Psoas muscle (tissue), 7 donors: ENCODE measurements at regions not wholly inside any gene's neighbourhood (a gene's known extent, or its start where the extent isn't known, plus 50 kb on each side); places are given as distances from the start of the nearest gene placed in this dataset.

Experiments used
- ATAC-seq, 4 donors: fragments of 200-7000 bp; cut with Tn5 transposase; one replicate each; pipeline ENCODE4 v1.9.1; 2020; ENCODE audit warnings: moderate library complexity in 3 of 4, mild to moderate bottlenecking in 2 of 4
- DNase-seq, 2 donors: peaks; one replicate each; pipeline ENCODE4 v3.0.0-alpha.2; 2020
- H3K27ac ChIP-seq: fragments of 200-600 bp; one replicate; pipeline ENCODE4 v1.8.0; 2022
- H3K27me3 ChIP-seq, 3 donors: fragments of 200-600 bp in 1 of 3; one replicate each; pipeline versions ENCODE4 v1.6.1 to v1.8.0; 2013 to 2022; ENCODE audit warnings: low read length in 2 of 3, mild to moderate bottlenecking in 2 of 3, moderate library complexity in 1 of 3; ENCODE audit not compliant: insufficient read depth in 3 of 3
- H3K36me3 ChIP-seq, 2 donors: fragments of 200-600 bp in 1 of 2; one replicate each; pipeline versions ENCODE4 v1.6.1 to v1.8.0; 2013 to 2022; ENCODE audit warnings: low read depth in 1 of 2, mild to moderate bottlenecking in 1 of 2, moderate library complexity in 1 of 2; ENCODE audit not compliant: insufficient read depth in 1 of 2
- H3K4me1 ChIP-seq: fragments of 200-600 bp; one replicate; pipeline ENCODE4 v1.8.0; 2022
- H3K4me3 ChIP-seq: fragments of 200-600 bp; one replicate; pipeline ENCODE4 v1.8.0; 2022; ENCODE audit warnings: mild to moderate bottlenecking
- H3K9me3 ChIP-seq: fragments of 200-600 bp; one replicate; pipeline ENCODE4 v1.8.0; 2022
- WGBS, 3 donors: extraction: QIAGEN DNeasy Blood & Tissue Kit; methylation state at CpG; one replicate each; pipeline versions ENCODE4 v1.1.6 to v1.1.7; 2013; 5-methylcytosine and 5-hydroxymethylcytosine counted together
- intact Hi-C, 2 donors: fragments of 100-400 bp; cut with DNase I; formaldehyde crosslinking; loops; one replicate each; pipeline versions ENCODE4 v1.11.0 to v1.14.2; 2022
- TF ChIP-seq, protein P1 (sequence below): fragments of 200-600 bp; IDR thresholded peaks from one replicate; pipeline ENCODE4 v1.8.0; 2022; ENCODE audit warnings: antibody characterized with exemption
- donor health status: healthy with polysubstance abuse.
- donor health status: DM: no; HTN: no; CAD: no; lungs with moderate emphysema.
- donor health status: Bipolar disorder and iron deficiency.
- donor health status: healthy.
- donor health status: DM: yes; HTN: yes; CAD: no.
- donor health status: DM: no; HTN: no; CAD: no.
- donor health status: DM: yes; HTN: yes; CAD: no.

DNA sequence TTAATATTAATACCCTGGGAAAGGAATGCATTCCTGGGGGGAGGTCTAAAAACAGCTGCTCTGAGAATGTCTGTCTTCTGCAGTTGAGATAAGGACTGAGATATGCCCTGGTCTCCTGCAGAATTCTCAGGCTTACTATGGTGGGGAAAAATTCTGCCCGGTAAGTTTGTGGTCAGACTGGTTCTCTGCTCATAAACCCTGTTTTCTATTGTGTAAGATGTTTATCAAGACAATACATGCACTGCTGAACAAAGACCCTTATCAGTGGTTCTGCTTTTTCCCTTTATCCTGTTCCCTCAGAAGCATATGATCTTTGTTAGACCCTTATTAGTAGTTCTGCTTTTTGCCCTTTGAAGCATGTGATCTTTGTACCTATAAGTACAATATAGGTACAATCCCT is 494.6 kb downstream of the CNTN6 start:
- H3K27me3 ChIP-seq, result no peaks in the 10 kb centered on the region
- DNase-seq, result no peak
- H3K9me3 ChIP-seq, result peaks cover 7% of the 10 kb centered on the region
- TF ChIP-seq, protein P1, sequence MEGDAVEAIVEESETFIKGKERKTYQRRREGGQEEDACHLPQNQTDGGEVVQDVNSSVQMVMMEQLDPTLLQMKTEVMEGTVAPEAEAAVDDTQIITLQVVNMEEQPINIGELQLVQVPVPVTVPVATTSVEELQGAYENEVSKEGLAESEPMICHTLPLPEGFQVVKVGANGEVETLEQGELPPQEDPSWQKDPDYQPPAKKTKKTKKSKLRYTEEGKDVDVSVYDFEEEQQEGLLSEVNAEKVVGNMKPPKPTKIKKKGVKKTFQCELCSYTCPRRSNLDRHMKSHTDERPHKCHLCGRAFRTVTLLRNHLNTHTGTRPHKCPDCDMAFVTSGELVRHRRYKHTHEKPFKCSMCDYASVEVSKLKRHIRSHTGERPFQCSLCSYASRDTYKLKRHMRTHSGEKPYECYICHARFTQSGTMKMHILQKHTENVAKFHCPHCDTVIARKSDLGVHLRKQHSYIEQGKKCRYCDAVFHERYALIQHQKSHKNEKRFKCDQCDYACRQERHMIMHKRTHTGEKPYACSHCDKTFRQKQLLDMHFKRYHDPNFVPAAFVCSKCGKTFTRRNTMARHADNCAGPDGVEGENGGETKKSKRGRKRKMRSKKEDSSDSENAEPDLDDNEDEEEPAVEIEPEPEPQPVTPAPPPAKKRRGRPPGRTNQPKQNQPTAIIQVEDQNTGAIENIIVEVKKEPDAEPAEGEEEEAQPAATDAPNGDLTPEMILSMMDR, result no peak
- no peak overlapping the region for H3K27ac ChIP-seq
- ATAC-seq, result no peak
- H3K4me3 ChIP-seq, result no peak overlapping the region
- 76 to 89% (median 76%) methylated on average over 1 of the region's 1 CpG for WGBS, 3 donors
- H3K4me1 ChIP-seq, result no peaks in the 10 kb centered on the region
- no peaks in the 10 kb centered on the region for H3K36me3 ChIP-seq
- intact Hi-C loops, result no loop called here

DNA sequence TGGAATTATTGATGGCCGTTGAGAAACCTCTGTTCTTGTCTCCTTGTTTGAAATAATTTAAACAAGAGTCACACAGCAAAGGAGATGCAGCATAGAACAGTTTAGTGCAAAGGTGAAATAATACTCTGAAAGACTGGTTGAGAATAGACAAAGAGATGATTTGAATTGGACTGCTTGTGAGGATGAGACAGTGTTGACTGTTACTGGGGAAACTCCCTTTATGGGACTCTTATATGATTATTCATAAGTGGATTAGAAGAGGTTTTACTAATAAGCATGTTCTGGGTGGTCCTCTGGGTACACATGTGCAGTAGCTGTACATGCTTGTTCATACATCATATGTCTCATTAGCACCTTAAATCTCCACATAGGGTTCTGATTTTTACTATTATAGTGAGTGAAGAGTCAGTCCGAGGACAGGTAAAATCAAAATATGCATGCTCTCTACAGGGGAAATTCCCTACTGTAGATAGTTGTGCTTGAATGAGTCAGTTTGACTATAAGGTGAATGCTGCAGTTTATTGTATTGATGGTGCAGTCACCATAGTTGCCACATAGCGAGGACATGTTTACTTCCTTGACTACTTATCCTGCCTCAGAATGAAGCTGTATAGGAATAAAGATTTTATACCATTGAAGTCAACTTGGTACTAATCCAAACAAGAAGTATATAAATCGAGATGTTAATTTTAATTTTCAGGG is 498.7 kb downstream of the CNTN6 start:
- intact Hi-C loops, result no loop called here
- WGBS, 3 donors, result 57 to 66% (median 65%) methylated on average over 4 of the region's 4 CpGs
- Histone ChIP-seq H3K4me1 (no peaks in the 10 kb centered on the region), H3K27me3 (no peaks in the 10 kb centered on the region), H3K9me3 (peaks cover 7% of the 10 kb centered on the region), H3K4me3 (no peak overlapping the region), H3K36me3 (no peaks in the 10 kb centered on the region), H3K27ac (no peak overlapping the region)
- TF ChIP-seq, protein P1, result no peak
- DNase-seq (no peak), ATAC-seq (no peak)

DNA sequence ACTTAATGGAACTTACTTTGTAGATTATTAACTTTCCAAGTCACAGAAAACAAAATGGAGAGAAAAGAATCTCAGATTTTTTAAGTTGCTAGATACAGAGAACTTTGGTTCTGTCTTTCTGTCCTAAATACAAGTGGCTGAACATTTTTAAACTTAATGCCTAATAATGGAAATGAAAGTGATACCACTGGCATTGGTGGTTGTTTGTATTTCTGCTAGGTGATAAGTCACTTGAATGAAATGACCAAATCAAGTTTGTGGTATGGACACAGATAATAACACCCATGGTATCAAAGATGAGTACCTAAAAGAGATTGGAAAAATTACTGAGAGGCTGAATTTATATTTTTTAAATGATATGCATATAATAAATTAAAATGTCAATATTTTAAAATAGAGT is 502.1 kb downstream of the CNTN6 start:
- Histone ChIP-seq H3K4me1 (no peaks in the 10 kb centered on the region), H3K27me3 (no peaks in the 10 kb centered on the region), H3K36me3 (no peaks in the 10 kb centered on the region), H3K9me3 (no peaks in the 10 kb centered on the region), H3K4me3 (no peak overlapping the region), H3K27ac (no peak overlapping the region)
- no peak for ATAC-seq
- TF ChIP-seq, protein P1, result no peak
- no peak for DNase-seq
- intact Hi-C loops, result no loop called here

DNA sequence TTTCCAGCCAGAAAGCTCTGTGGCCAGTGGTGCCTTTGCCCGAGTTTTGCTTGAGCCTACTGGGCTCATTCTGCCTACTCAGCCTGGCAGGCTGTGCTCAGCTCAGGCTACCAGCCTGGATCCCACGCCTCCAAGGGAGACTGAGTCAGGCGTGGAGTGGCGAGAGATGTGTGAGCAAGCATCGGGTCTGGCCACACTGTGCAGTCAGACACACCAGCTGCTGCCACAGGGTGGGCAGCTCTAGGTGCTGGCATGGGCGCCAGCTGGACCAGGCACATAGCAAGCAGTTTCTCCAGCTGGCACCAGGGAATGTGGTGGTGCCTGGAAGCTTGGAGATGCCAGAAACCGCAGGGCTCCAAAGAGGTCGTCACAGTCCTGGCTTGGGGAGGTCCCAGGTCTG is 498.5 kb upstream of the CNTN4 start:
- TF ChIP-seq, protein P1, result no peak
- DNase-seq (no peak), ATAC-seq (no peak)
- H3K4me3 ChIP-seq, result no peak overlapping the region
- H3K9me3 ChIP-seq, result no peaks in the 10 kb centered on the region
- H3K27ac ChIP-seq, result no peak overlapping the region
- intact Hi-C loops, result no loop called here
- H3K4me1 ChIP-seq, result no peaks in the 10 kb centered on the region
- H3K36me3 ChIP-seq, result no peaks in the 10 kb centered on the region
- 78 to 80% (median 80%) methylated on average over 8 of the region's 8 CpGs for WGBS, 3 donors
- H3K27me3 ChIP-seq, result no peaks in the 10 kb centered on the region
